GM12878 (cell line): ENCODE measurements at regions not wholly inside any gene's neighbourhood (a gene's known extent, or its start where the extent isn't known, plus 50 kb on each side); places are given as distances from the start of the nearest gene placed in this dataset.

Experiments used
- ATAC-seq: fragments of 200-7000 bp; cut with Tn5 transposase; 3 replicates; pipeline ENCODE4 v1.9.1; 2020; ENCODE audit warnings: mild to moderate bottlenecking, moderate library complexity
- BruUV-seq: library from RNA; stranded (reverse); fragments of 400-500 nt; replicated peaks from 2 replicates; lab custom pipeline; 2021; lab: Mats Ljungman, UMichigan
- CTCF ChIA-PET: fragments of 300-600 bp; sonication (Branson Sonifier 250); formaldehyde crosslinking; extraction: SDS; loops from one replicate; lab custom pipeline; 2021; ENCODE audit warnings: inconsistent platforms; lab: Yijun Ruan, JAX
- POLR2A ChIA-PET: fragments of 350-600 bp; formaldehyde crosslinking; extraction: SDS; loops from one replicate; lab custom pipeline; 2021; ENCODE audit warnings: inconsistent platforms; lab: Charles Lee
- RAD21 ChIA-PET: fragments of 300-600 bp; sonication (Branson Sonifier 250); formaldehyde crosslinking; loops from one replicate; lab custom pipeline; 2023; ENCODE audit warnings: antibody characterized with exemption; ENCODE audit not compliant: unreplicated experiment; lab: Charles Lee
- SMC1A ChIA-PET: fragments of 300-600 bp; sonication (Branson Sonifier 250); formaldehyde crosslinking; loops from one replicate; lab custom pipeline; 2023; ENCODE audit not compliant: unreplicated experiment, uncharacterized antibody; lab: Charles Lee
- DNase-seq: peaks from one replicate; pipeline ENCODE4 v3.0.0-alpha.2; 2011; ENCODE audit warnings: low read depth, low spot score
- FAIRE-seq: peaks from 3 replicates; lab custom pipeline; 2011; peaks lifted over from hg19 to GRCh38; lab: Jason Lieb, UNC
- H2AFZ ChIP-seq: 2 replicates; pipeline ENCODE4 v1.6.0; 2011; ENCODE audit warnings: low read depth, low read length, control low read depth; ENCODE audit not compliant: control insufficient read depth
- H3K27ac ChIP-seq: 2 replicates; pipeline ENCODE4 v1.5.1; 2011; ENCODE audit warnings: control low read depth; ENCODE audit not compliant: control insufficient read depth, insufficient read depth
- H3K27me3 ChIP-seq, 2 experiments: replicated peaks in 1 of 2; 2 replicates each; pipeline versions ENCODE4 v1.6.0 to v1.6.1; 2011; ENCODE audit warnings: low read length in 1 of 2; ENCODE audit not compliant: control insufficient read depth in 2 of 2, insufficient read depth in 2 of 2
- H3K36me3 ChIP-seq, 2 experiments: 2 replicates each; pipeline ENCODE4 v1.5.1; 2011; ENCODE audit warnings: low read length in 1 of 2; ENCODE audit not compliant: control insufficient read depth in 2 of 2, insufficient read depth in 2 of 2
- H3K4me1 ChIP-seq: 2 replicates; pipeline ENCODE4 v1.6.1; 2011; ENCODE audit warnings: mild to moderate bottlenecking, low read length, moderate library complexity, mixed read lengths; ENCODE audit not compliant: control insufficient read depth, insufficient read depth
- H3K4me2 ChIP-seq: 2 replicates; pipeline ENCODE4 v1.6.0; 2011; ENCODE audit warnings: control low read depth; ENCODE audit not compliant: control insufficient read depth, insufficient read depth
- H3K4me3 ChIP-seq: fragments of 200-600 bp; sonication (generic); 2 replicates; pipeline ENCODE4 v1.5.1; 2016
- H3K79me2 ChIP-seq: 2 replicates; pipeline ENCODE4 v1.6.0; 2011; ENCODE audit warnings: low read length; ENCODE audit not compliant: control insufficient read depth, insufficient read depth
- H3K9ac ChIP-seq: 2 replicates; pipeline ENCODE4 v1.8.0; 2011; ENCODE audit warnings: low read length, control low read depth, mixed read lengths; ENCODE audit not compliant: control insufficient read depth, insufficient read depth
- H3K9me3 ChIP-seq: replicated peaks from 3 replicates; pipeline ENCODE4 v1.5.1; 2011; ENCODE audit warnings: mild to moderate bottlenecking, low read length; ENCODE audit not compliant: control insufficient read depth, insufficient read depth
- H4K20me1 ChIP-seq: 2 replicates; pipeline ENCODE4 v1.6.0; 2011; ENCODE audit not compliant: control insufficient read depth, insufficient read depth
- BMI1 ChIP-seq: fragments of 450-650 bp; IDR thresholded peaks from 2 replicates; pipeline ENCODE4 v1.6.1; 2016; ENCODE audit warnings: mild to moderate bottlenecking, moderate library complexity, borderline replicate concordance
- CREB1 ChIP-seq: IDR thresholded peaks from 2 replicates; pipeline ENCODE4 v1.6.1; 2012; ENCODE audit warnings: low read depth, mild to moderate bottlenecking, inconsistent platforms
- FOS ChIP-seq: IDR thresholded peaks from 3 replicates; pipeline ENCODE4 v1.6.1; 2011; ENCODE audit warnings: borderline replicate concordance; ENCODE audit not compliant: insufficient read length; ENCODE audit errors: extremely low read depth
- IKZF2 ChIP-seq, 2 experiments: fragments of 450-650 bp; IDR thresholded peaks; 2 replicates each; pipeline ENCODE4 v1.6.1; 2017; ENCODE audit warnings: mild to moderate bottlenecking in 2 of 2, moderate library complexity in 2 of 2
- IRF3 ChIP-seq: fragments of 450-650 bp; IDR thresholded peaks from 2 replicates; pipeline ENCODE4 v1.6.1; 2014; ENCODE audit warnings: mild to moderate bottlenecking
- NFXL1 ChIP-seq: fragments of 450-650 bp; IDR thresholded peaks from 2 replicates; pipeline ENCODE4 v1.6.1; 2017; ENCODE audit warnings: antibody characterized with exemption, mild to moderate bottlenecking, borderline replicate concordance
- NR2C2 ChIP-seq: IDR thresholded peaks from 2 replicates; pipeline ENCODE4 v1.6.1; 2011; ENCODE audit warnings: borderline replicate concordance, low read depth; ENCODE audit not compliant: control insufficient read depth, insufficient read length
- NR2F1 ChIP-seq: fragments of 450-650 bp; conservative IDR thresholded peaks from 2 replicates; pipeline ENCODE4 v1.6.1; 2017; ENCODE audit warnings: mild to moderate bottlenecking
- POLR2AphosphoS2 ChIP-seq: IDR thresholded peaks from 2 replicates; pipeline ENCODE4 v1.6.1; 2011; ENCODE audit warnings: low read depth, mild to moderate bottlenecking, low read length, improper control_type of control experiment, moderate library complexity
- RFX5 ChIP-seq: IDR thresholded peaks from 2 replicates; pipeline ENCODE4 v1.6.1; 2011; ENCODE audit warnings: low read depth, low read length, improper control_type of control experiment
- SMC3 ChIP-seq: IDR thresholded peaks from 2 replicates; pipeline ENCODE4 v1.6.1; 2011; ENCODE audit warnings: low read length, improper control_type of control experiment, borderline replicate concordance
- TCF7 ChIP-seq: IDR thresholded peaks from 2 replicates; pipeline ENCODE4 v1.6.1; 2014; ENCODE audit warnings: antibody characterized with exemption, borderline replicate concordance
- USF2 ChIP-seq: IDR thresholded peaks from 2 replicates; pipeline ENCODE4 v1.6.1; 2011; ENCODE audit warnings: low read depth, low read length, improper control_type of control experiment, borderline replicate concordance
- WRNIP1 ChIP-seq: IDR thresholded peaks from 2 replicates; pipeline ENCODE4 v1.6.1; 2011; ENCODE audit warnings: low read depth, low read length, improper control_type of control experiment, borderline replicate concordance
- YBX1 ChIP-seq: fragments of 450-650 bp; IDR thresholded peaks from 2 replicates; pipeline ENCODE4 v1.6.1; 2016; ENCODE audit warnings: antibody characterized with exemption
- ZNF217 ChIP-seq: fragments of 450-650 bp; IDR thresholded peaks from 2 replicates; pipeline ENCODE4 v1.6.1; 2017; ENCODE audit warnings: antibody characterized with exemption, mild to moderate bottlenecking
- WGBS: methylation state at CpG from one replicate; pipeline ENCODE4 v1.1.6; 2016; ENCODE audit warnings: low lambda C conversion rate; ENCODE audit not compliant: insufficient replicate concordance, insufficient coverage; ENCODE audit errors: missing lambda C conversion rate; 5-methylcytosine and 5-hydroxymethylcytosine counted together
- in situ Hi-C: fragments of 300-500 bp; cut with MboI; formaldehyde crosslinking; loops from 9 replicates; pipeline ENCODE4 v1.14.3; 2018; ENCODE audit warnings: mixed read lengths
- intact Hi-C: fragments of 100-400 bp; cut with micrococcal nuclease; formaldehyde crosslinking; loops from one replicate; pipeline ENCODE4 v1.14.2; 2022; ENCODE audit not compliant: unreplicated experiment
- TF ChIP-seq, protein P1 (sequence below): fragments of 450-650 bp; IDR thresholded peaks from 2 replicates; pipeline ENCODE4 v1.6.1; 2017; ENCODE audit warnings: low read depth, mild to moderate bottlenecking, moderate library complexity
- TF ChIP-seq, protein P2 (sequence below): fragments of 450-650 bp; formaldehyde crosslinking; IDR thresholded peaks from 2 replicates; pipeline ENCODE4 v1.5.0; 2022; ENCODE audit warnings: mild to moderate bottlenecking, missing genetic modification characterization

- Histone ChIP-seq H2AFZ (no peak overlapping the region), H3K9me3 (no peaks in the 10 kb centered on the region), H3K4me3 (no peak overlapping the region), H3K27ac (no peak overlapping the region), H3K4me2 (no peak overlapping the region), H3K9ac (no peak overlapping the region), H4K20me1 (no peaks in the 10 kb centered on the region), H3K27me3 (no peaks in the 10 kb centered on the region), H3K4me1 (no peaks in the 10 kb centered on the region), H3K79me2 (no peaks in the 10 kb centered on the region), H3K36me3 (no peaks in the 10 kb centered on the region)
- in situ Hi-C loops (no loop called here), intact Hi-C loops (no loop called here)
- SMC1A ChIA-PET = no interaction called here
- 18% methylated on average over 7 of the region's 7 CpGs for WGBS
- CTCF ChIA-PET = no interaction called here
- POLR2A ChIA-PET = no interaction called here
- no peak for ATAC-seq
- no peak for DNase-seq
- FAIRE-seq = no peak
- TF ChIP-seq RFX5 (no peak), IRF3 (no peak), TCF7 (no peak), POLR2AphosphoS2 (no peak), IKZF2 (IDR thresholded peaks at IDR 0.05) (no peak), WRNIP1 (no peak), USF2 (no peak), FOS (no peak), YBX1 (no peak), SMC3 (no peak), NR2F1 (no peak), ZNF217 (no peak), NR2C2 (no peak), NFXL1 (no peak), BMI1 (no peak), CREB1 (no peak)
- TF ChIP-seq, protein P1, sequence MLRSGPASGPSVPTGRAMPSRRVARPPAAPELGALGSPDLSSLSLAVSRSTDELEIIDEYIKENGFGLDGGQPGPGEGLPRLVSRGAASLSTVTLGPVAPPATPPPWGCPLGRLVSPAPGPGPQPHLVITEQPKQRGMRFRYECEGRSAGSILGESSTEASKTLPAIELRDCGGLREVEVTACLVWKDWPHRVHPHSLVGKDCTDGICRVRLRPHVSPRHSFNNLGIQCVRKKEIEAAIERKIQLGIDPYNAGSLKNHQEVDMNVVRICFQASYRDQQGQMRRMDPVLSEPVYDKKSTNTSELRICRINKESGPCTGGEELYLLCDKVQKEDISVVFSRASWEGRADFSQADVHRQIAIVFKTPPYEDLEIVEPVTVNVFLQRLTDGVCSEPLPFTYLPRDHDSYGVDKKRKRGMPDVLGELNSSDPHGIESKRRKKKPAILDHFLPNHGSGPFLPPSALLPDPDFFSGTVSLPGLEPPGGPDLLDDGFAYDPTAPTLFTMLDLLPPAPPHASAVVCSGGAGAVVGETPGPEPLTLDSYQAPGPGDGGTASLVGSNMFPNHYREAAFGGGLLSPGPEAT = no peak
- TF ChIP-seq, protein P2, sequence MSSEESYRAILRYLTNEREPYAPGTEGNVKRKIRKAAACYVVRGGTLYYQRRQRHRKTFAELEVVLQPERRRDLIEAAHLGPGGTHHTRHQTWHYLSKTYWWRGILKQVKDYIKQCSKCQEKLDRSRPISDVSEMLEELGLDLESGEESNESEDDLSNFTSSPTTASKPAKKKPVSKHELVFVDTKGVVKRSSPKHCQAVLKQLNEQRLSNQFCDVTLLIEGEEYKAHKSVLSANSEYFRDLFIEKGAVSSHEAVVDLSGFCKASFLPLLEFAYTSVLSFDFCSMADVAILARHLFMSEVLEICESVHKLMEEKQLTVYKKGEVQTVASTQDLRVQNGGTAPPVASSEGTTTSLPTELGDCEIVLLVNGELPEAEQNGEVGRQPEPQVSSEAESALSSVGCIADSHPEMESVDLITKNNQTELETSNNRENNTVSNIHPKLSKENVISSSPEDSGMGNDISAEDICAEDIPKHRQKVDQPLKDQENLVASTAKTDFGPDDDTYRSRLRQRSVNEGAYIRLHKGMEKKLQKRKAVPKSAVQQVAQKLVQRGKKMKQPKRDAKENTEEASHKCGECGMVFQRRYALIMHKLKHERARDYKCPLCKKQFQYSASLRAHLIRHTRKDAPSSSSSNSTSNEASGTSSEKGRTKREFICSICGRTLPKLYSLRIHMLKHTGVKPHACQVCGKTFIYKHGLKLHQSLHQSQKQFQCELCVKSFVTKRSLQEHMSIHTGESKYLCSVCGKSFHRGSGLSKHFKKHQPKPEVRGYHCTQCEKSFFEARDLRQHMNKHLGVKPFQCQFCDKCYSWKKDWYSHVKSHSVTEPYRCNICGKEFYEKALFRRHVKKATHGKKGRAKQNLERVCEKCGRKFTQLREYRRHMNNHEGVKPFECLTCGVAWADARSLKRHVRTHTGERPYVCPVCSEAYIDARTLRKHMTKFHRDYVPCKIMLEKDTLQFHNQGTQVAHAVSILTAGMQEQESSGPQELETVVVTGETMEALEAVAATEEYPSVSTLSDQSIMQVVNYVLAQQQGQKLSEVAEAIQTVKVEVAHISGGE (CRISPR knock-in tag) = no peak
- no TSS peak for BruUV-seq
- RAD21 ChIA-PET = no interaction called here
Measured at GRCh38 chr18:43682196-43682595, 404.9 kb upstream of the SYT4 start.
